ENCODE measurements at regions not wholly inside any gene's neighbourhood (a gene's known extent, or its start where the extent isn't known, plus 50 kb on each side); places are given as distances from the start of the nearest gene placed in this dataset.

DNA sequence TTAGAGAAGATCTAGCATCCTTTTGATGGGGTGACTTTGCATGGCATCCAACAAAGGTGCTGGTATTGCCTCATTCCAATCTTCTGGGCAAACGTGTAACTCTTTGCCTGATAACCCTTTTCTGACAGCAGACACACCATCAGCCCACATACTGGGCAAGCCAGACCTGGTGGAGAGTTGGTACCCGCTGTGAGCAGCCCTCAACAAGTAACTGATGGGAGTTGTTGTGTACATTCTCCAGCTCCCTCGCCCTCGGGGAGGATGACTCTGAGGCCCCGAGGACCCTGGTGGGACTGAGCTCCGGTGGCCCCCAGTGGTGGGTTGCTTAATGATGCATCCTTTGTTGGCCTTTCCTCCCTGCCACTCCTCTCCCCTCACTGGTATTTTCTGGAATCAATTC lies 102.4 kb upstream of the SLC6A11 start:
- DNase-seq = no peak
- Histone ChIP-seq H3K4me1 (no peaks in the 10 kb centered on the region), H3K36me3 (ENCODE audit: low read depth, missing control alignments) (no peaks in the 10 kb centered on the region), H3K27me3 (no peaks in the 10 kb centered on the region), H3K9me3 (no peaks in the 10 kb centered on the region), H3K4me3 (no peak overlapping the region), H3K27ac (no peak overlapping the region)
- TF ChIP-seq, protein P1, sequence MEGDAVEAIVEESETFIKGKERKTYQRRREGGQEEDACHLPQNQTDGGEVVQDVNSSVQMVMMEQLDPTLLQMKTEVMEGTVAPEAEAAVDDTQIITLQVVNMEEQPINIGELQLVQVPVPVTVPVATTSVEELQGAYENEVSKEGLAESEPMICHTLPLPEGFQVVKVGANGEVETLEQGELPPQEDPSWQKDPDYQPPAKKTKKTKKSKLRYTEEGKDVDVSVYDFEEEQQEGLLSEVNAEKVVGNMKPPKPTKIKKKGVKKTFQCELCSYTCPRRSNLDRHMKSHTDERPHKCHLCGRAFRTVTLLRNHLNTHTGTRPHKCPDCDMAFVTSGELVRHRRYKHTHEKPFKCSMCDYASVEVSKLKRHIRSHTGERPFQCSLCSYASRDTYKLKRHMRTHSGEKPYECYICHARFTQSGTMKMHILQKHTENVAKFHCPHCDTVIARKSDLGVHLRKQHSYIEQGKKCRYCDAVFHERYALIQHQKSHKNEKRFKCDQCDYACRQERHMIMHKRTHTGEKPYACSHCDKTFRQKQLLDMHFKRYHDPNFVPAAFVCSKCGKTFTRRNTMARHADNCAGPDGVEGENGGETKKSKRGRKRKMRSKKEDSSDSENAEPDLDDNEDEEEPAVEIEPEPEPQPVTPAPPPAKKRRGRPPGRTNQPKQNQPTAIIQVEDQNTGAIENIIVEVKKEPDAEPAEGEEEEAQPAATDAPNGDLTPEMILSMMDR (IDR thresholded peaks at IDR 0.05) = no peak
- no peak for TF ChIP-seq POLR2A (IDR thresholded peaks at IDR 0.05)
- 60 to 67% methylated on average over 3 to 6 of the region's 6 CpGs for WGBS, 2 donors
- intact Hi-C loops (cut with DNase I; ENCODE audit: low total_unique reads) = loop anchor here (10.0 kb wide), 1 partner anchor 369 kb away; no protein-coding TSS in a partner anchor

DNA sequence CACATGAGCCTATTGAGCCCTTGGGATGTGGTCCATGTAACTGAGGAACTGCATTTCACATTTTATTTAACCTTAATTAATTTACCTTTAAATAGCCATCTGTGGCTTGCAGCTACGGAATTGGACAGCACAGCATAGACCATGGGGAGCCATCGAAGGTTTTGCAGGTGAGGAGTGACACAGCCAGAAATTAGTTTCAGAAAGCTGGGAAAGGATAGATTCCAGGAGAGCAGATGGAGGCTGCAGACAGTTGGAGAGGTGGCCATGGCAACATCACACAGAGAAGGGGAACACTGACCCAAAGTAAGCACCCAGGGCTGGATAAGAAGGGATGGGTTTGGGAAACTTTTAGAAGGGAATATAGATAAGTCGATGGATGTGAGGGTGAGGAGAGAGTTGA lies 100.1 kb upstream of the SLC6A11 start:
- WGBS, 2 donors = 90 to 97% methylated on average over 3 of the region's 3 CpGs

DNA sequence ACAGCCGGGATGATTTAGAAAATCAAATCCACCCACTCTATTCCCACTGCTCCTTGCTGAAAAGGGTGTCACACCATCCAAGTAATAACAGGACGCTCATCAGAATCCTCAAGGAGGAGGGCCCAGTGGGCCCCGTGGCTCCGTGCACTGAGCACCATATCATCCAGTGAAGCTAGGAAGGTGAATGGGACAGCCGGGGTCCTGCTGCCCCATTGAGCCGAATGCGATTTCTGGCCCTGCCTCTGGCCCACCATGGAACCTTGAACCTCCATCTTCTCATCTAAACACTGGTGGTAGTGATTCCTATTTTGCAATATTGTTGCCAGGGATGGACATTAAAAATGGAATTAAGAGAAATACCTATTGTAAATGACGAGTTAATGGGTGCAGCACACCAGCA lies 99.1 kb upstream of the SLC6A11 start:
- H3K27ac ChIP-seq = no peak overlapping the region
- DNase-seq = no peak
- H3K4me3 ChIP-seq = no peak overlapping the region
- no peaks in the 10 kb centered on the region for H3K36me3 ChIP-seq (ENCODE audit: low read depth, missing control alignments)
- no peaks in the 10 kb centered on the region for H3K9me3 ChIP-seq
- WGBS, 2 donors = 83 to 88% methylated on average over 8 of the region's 8 CpGs
- H3K4me1 ChIP-seq = no peaks in the 10 kb centered on the region
- H3K27me3 ChIP-seq = no peaks in the 10 kb centered on the region
- intact Hi-C loops (cut with DNase I; ENCODE audit: low total_unique reads) = loop anchor here (10.0 kb wide), 1 partner anchor 372 kb away; no protein-coding TSS in a partner anchor
- TF ChIP-seq, protein P1 (IDR thresholded peaks at IDR 0.05) = no peak
- TF ChIP-seq POLR2A (IDR thresholded peaks at IDR 0.05) = no peak

More for the DNA sequence above, 100.1 kb upstream of the SLC6A11 start:
- Histone ChIP-seq H3K4me1 (no peaks in the 10 kb centered on the region), H3K27ac (no peak overlapping the region), H3K36me3 (ENCODE audit: low read depth, missing control alignments) (no peaks in the 10 kb centered on the region), H3K9me3 (no peaks in the 10 kb centered on the region), H3K4me3 (no peak overlapping the region), H3K27me3 (no peaks in the 10 kb centered on the region)
- TF ChIP-seq, protein P1 (IDR thresholded peaks at IDR 0.05) = no peak
- intact Hi-C loops (cut with DNase I; ENCODE audit: low total_unique reads) = loop anchor here (10.0 kb wide), 1 partner anchor 371 kb away; no protein-coding TSS in a partner anchor
- no peak for DNase-seq

DNA sequence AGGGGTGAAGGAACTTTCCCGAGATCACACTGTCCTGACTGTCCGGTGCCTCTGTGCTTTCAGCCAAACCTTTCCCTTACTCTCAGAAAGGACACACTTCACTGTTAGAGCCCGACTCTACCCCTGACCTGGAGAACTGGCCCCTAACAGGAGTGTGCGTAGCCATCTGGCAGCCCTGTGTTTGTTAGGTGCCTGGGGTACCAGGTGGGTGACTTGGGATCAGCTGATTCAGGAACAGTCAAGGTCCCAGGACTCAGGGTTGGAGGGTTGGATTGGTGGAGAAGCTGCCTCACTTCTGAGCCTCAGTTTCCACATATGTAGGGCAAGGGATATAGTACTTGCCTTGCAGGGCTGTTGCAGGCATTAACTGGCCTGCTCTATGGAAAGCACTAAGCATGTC lies 98.3 kb upstream of the SLC6A11 start:
- no peaks in the 10 kb centered on the region for H3K27me3 ChIP-seq
- 85 to 93% methylated on average over 4 of the region's 4 CpGs for WGBS, 2 donors
- H3K27ac ChIP-seq = no peak overlapping the region
- no peak for DNase-seq
- intact Hi-C loops (cut with DNase I; ENCODE audit: low total_unique reads) = loop anchor here (10.0 kb wide), 1 partner anchor 373 kb away; no protein-coding TSS in a partner anchor
- no peak overlapping the region for H3K4me3 ChIP-seq
- TF ChIP-seq POLR2A (IDR thresholded peaks at IDR 0.05) = no peak
- TF ChIP-seq, protein P1 (IDR thresholded peaks at IDR 0.05) = no peak
- H3K9me3 ChIP-seq = no peaks in the 10 kb centered on the region
- no peaks in the 10 kb centered on the region for H3K4me1 ChIP-seq
- no peaks in the 10 kb centered on the region for H3K36me3 ChIP-seq (ENCODE audit: low read depth, missing control alignments)

DNA sequence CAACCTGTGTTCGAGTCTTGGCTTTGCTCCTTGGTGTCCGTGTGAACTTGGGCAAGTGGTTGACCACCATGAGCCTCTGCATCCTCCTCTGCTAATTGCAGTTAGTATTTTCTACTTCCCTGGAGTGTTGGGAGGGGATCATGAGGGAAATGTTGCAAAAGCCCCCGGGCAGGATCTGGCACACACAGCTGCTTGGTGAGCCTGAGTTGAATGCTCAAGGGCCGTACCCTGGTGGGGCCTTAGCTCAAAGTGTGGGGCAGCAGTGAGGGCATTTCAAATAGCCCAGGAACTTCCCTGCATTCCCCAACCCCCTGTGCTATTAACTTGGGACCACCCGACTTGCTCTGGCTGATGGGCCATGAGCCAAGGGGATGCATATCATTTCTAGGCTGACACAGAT lies 94.9 kb upstream of the SLC6A11 start:
- Histone ChIP-seq H3K27me3 (no peaks in the 10 kb centered on the region), H3K4me1 (no peaks in the 10 kb centered on the region), H3K9me3 (no peaks in the 10 kb centered on the region), H3K36me3 (ENCODE audit: low read depth, missing control alignments) (no peaks in the 10 kb centered on the region), H3K4me3 (no peak overlapping the region), H3K27ac (no peak overlapping the region)
- 73 to 83% methylated on average over 5 of the region's 5 CpGs for WGBS, 2 donors
- intact Hi-C loops (cut with DNase I; ENCODE audit: low total_unique reads) = no loop called here
- TF ChIP-seq, protein P1 (IDR thresholded peaks at IDR 0.05) = no peak
- no peak for TF ChIP-seq POLR2A (IDR thresholded peaks at IDR 0.05)
- DNase-seq = no peak

Measured in testis (tissue), 2 donors.